GM18519 (cell line): ENCODE measurements at regions not wholly inside any gene's neighbourhood (a gene's known extent, or its start where the extent isn't known, plus 50 kb on each side); places are given as distances from the start of the nearest gene placed in this dataset.
"Not testable (repeated sequence)": the region's sequence is repeated elsewhere in the genome, so short reads cannot be mapped to it uniquely, and the experiment has no call there.

ENCODE experiments used
- ATAC-seq: cut with Tn5 transposase; IDR thresholded peaks from one replicate; pipeline ENCODE4 v1.9.1; 2021; ENCODE audit warnings: mild to moderate bottlenecking, moderate library complexity; ENCODE audit not compliant: unreplicated experiment, low FRiP score

DNA sequence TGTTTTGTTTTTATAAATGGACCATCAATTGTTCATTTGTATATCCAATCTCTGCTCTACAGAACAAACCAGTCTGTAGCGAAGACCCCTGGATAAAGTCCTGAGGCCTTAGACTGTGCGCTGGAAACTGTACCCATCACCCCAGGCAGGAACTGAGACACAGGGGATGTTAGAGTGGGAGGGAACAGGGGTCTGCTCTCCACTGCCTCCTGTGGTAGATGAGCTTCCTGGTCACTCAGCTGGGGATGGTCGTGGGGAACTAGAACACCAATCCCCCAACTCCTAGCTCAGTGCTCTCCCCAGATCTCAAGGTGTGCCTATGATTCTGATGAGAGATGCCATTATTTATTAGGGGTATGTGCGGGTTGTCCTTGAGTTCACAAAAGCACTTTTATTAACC lies 340.2 kb upstream of the IGF1R start:
- no peak for ATAC-seq

DNA sequence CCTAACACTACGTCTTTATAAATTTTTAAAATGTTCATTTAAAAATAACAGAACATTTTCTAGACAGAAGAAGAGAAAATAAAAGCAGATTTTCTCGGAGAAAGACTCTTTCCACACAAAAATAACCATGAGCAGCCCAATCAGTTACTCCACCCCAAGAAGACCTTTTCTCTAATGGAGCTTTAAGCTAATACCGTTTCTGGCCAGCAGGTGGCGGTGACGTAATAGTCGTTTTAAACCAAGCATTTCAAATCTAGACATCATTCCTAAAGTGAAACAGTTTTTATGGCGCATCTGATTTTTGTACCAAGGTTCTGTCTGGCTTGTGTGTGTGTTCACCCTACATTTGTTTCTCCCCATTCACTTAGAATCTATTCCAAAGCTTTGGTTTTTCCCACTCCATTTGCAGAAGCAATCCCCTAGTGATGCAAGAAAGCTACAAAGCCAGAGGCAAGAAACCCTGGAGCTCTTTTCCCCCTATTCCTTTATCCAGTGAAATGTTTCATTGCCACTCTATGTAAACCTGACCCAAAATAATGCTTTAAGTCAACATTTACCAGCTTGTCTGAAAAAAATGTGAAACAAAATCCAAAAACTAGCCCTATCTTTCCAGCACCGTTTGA lies 336.7 kb upstream of the IGF1R start:
- ATAC-seq, result peak; percentile 82

DNA sequence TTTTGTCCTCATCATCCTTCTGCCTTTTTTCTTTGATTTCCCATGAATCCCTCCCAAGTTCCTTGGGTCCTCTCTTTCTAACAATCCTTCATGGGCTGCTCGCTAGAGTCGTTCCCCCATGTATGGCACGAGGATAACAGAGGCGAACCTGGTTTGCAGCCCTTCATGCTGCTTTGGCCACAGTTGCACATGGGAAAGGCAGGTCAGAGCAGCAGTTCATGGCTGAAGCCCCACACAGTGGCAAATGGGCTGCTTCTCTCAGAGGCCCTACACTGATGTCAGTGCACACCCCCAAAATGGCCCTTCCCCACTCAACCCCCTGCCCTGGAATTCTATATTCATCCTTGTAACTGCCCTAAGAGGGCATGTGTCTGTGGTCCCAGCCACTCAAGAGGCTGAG lies 335.4 kb upstream of the IGF1R start:
- no peak for ATAC-seq

DNA sequence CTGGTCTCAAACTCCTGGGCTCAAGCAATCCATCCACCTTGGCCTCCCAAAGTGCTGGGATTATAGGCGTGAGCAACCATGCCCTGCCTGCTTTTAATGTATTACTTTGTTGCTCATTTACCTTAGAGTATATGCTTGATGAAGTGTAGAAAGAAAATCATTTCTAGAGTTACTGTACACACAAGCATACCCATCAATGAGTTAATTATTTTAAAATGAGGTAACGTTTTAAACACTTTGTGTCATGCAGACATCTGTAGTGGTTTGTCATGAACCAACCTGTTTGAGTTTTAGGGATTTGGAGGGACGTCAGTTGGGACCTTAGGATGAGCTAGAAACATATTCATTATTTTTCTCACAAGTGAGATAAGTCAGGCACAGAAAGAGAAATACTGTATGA lies 332.4 kb upstream of the IGF1R start:
- no peak for ATAC-seq

DNA sequence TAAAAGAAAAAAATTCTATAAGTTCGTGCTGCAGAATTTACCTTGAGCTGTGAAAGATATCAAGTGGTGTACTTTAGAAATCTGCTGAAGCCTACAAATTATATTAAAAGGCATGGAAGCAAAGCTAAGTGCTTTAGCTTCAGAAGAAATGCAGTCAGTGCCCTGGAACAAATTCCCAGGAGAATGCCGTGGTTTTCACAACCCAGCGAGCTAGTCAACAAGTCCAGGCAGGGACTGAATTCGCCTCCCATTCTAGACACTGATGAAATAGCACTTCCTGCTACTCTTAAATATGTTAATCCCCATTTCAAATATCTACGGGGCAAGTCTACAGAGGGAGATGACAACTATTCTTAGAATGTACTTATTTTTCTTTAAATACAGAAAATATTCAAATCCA lies 326.4 kb upstream of the IGF1R start:
- ATAC-seq, result no peak

DNA sequence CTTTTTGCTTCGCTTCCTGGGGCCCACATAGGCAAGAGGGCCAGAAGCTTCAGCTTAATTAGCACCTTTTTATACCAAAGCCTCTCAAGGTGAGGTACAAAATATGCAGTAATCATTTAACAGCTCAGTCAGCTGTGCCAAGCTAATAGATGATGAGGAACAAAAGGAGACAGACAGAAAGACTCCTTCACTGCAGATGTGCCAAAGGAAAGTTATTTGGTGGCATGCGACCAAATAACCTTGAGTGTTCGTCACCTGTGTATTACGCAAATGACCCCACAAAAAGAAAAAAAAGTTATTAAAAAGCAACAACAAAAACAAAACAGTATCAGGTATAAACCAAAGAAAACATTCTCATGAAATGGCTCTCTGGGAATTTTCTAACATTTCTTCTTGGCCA lies 325.8 kb upstream of the IGF1R start:
- ATAC-seq, result no peak

DNA sequence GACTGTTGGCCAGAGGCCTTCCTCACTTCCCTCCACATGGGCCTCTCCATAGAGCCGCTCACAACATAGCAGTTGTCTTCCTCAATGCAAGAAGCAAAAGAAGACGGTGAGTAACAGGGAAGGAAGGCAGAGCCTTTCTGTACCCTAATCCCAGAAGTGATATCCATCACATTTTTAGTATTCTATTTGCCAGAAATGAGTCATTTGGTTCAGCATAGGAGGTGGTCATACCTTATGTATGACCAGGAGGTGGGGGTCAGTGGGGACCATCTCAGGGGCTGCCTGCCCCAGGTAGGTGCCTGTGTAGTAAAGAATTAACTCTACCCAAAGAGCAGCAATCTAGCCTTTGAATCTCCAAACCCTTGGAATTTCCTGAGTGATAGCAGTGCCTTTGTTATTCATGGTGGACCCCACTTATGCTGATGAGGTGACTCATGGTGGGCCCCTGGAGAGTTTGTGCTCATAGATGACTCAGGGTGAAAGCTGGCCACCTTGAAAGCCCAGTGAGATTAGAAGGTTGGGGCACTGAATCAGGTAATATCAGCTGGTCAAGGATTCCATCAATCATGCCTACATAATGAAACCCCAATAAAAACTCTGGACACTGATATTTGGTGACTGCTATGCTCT lies 323.9 kb upstream of the IGF1R start:
- ATAC-seq, result no peak

DNA sequence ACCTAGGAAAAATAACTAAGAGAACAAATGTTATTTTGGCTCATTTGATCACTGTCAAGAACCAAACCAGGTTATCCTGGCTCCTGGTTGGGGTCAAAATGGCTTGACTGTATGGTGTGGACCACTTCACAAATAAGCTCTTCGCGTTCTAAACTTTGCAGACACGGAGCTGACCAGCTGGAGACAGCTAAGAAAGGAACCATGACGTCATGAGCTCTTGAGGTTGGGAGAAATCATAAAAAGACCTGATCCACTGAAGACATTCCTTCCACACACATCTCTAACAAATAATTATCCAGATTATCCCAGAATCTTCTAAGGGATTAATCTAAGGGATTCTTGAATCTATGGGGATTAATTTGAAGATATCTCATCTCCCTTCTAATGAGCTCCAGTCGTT lies 321.5 kb upstream of the IGF1R start:
- no peak for ATAC-seq

DNA sequence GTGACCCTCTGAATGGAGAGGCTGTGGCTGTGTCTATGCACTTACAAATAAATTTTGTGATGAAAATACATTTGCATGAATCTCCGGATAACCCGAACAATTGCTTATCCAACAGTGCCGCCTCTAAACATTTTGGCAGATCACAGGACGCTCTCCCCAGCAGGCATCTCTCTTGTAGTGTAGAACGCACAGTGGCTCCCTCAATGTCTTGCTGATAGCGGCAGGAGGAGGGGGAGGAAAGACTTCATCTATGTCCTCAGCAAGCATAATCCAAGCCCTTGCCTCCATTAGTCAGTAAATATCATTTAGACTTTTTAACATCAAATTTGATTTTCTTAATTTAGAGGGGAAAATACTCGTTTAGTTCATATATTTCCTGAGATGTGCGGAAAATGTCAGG lies 318.1 kb upstream of the IGF1R start:
- no peak for ATAC-seq

DNA sequence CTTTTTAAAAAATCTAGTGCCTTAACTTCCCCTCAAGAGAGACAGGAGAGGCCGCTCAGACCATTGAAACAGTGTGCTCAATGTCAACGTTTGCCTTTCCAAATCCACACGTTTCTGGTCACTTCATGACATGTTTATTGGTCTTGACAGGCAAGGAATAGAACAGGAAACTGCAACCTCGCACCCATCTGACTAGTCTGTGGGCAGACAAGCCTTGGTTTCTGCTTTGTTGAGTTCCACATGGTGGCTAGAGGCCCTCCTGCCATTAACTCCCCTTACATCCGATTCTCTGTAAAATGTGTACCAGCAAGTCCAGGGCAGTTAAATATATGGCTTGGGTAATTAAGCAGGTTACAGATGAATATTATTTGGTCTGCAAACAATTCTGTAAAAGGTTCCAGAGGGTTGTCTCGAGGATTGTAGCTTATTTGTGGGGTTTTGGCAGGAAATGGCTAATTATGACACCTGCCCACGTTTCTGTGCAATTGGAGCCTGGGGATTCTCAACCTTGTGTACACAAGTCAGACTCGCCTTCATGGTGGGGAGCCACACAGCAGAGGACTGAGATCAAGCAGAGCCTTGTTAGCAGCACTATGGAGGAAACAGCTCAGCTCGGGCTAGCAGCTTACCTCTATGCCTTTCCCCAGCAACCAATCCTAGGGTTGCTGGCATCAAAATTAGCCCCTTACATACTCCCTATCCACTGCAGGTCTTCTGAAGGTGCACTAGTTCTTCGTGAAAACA lies 317.5 kb upstream of the IGF1R start:
- ATAC-seq, result no peak

DNA sequence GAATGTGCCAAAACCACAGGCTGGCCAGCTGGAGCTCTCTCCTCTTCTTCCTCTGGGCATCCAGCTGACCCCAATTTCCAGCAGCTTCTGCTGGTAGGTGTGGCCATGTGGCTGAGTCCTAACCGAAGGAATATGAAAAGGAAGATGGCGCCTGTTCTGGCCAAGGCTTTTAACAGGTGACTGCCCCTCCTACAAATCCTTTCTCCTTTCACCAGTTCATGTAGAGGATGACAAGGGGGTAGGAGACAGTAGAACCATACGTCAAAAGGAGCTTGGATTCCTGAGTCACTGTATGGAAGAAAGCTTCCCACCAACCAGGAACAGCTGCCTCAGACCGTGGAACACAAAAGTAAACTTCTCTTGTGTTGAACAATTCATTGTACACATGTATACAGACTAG lies 316.7 kb upstream of the IGF1R start:
- no peak for ATAC-seq

DNA sequence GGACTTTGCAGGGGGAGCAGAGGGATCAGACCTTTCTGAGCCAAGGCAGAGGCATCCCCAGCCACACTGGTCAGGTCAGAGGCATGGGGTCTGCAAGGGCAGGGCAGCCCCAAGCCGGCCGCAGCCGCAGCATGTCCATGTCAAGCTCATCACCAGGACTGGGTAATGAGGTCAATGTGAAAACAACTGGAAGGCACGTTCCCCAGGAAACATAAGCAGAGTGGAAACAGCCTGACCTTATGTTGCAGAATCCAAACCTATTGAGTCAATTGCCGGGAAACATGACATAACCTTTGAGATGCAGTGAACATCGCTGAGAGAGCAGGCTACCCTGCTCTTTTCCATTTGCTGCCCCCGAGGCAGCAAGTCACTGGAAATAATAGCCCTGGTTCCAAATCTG lies 315.1 kb upstream of the IGF1R start:
- no peak for ATAC-seq

DNA sequence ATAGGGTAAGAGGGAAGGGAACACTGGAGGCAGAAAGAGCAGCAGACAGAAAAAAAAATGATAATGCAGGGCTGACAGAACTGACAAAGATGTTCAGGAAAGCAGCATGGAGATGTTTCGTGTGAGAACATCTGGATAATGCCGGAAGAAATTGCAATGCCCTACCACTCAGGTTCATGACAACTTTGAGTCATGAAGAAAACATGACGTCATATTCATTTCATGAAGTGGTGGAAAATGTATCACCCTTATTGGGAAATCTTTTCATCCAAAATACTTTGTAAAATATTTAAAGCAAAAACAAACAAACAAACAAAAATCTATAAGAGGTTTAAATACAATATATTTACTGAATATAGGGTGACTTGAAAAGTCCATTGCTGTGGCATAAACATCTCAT lies 305.4 kb upstream of the IGF1R start:
- ATAC-seq, result no peak

DNA sequence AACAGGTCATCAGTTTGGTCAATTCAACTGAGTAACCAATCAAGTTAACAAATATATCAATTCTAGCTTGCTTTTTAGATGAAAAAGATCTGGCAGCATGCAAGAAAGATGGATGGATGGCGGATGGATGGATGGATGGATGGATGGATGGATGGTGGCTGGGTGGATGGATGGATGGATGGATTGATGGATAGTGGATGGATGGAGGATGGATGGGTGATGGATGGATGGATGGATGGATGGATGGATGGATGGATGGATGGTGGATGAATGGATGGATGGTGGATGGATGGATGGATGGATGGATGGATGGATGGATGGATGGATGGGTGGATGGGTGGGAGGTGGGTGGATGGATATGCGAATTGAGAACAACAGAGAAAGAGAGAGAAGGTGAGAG lies 303.7 kb upstream of the IGF1R start:
- no peak for ATAC-seq

DNA sequence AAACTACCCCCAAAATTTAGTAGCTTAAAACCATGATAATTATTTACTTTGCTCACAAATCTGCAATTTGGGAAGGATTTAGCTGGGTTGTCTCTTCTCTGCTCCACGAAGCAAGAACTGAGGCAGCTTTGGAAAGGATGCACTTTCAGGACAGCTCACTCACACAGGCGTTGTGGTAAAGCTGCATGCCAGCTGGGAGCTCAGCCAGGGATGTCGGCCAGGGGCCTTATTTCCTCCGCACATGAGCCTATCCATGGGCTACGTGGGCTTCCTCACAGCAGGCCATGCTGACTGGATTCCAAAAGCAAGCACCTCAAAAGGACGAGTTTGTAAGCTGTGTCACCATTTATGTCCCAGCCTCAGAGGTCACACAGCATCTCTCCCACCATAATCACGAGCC lies 301.3 kb upstream of the IGF1R start:
- no peak for ATAC-seq

DNA sequence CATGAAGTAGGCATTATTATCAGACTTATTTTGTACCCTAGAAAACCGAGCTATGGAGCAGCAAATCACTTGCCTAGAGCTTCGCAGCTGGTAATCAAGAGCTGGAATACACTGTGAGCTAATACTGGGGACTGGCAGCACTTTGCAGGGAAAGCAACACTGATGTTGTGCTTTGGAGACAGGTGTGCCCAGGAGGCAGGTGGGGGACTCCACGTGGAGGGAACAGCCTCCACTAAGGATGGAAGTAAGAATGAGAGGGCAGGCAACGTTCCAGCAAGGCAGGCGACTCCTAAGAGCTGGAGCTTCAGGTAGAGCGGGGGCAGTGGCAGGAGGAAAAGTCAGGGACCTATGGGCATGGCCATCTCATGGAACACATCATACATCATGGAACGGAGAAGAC lies 300.5 kb upstream of the IGF1R start:
- ATAC-seq, result no peak

DNA sequence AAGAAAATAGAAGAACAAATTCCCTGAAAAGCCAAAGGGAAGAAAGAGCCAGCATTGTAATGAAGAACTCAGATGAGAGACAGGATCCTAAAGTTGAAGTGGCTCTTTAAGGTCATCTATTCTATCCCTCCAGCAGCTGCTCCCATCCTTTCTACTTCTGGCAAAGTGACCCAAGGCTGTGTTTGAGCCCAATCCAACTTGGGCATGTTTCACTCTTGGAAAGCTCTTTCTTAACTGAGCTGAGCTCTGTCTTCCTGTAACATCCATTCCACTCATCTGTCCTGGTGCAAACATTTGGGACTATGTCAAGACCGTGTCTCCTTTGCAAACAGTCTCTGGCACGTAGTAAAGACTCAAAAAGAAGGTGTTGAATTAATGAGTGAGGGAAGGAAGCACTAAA lies 298.1 kb upstream of the IGF1R start:
- ATAC-seq, result no peak

DNA sequence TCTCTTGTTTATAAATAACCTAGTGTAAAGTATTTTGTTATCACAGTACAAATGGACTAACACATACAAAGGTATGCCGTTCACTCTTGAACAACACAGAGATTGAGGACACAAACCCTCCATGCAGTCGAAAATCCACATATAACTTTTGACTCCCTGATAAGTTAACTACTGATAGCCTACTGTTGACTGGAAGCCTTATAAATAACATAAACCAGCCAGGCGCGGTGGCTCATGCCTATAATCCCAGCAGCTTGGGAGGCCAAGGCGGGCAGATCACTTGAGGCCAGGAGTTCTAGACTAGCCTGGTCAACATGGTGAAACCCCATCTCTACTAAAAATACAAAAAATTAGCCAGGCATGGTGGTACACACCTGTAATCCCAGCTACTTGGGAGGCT lies 290.1 kb upstream of the IGF1R start:
- not testable (repeated sequence) for ATAC-seq

DNA sequence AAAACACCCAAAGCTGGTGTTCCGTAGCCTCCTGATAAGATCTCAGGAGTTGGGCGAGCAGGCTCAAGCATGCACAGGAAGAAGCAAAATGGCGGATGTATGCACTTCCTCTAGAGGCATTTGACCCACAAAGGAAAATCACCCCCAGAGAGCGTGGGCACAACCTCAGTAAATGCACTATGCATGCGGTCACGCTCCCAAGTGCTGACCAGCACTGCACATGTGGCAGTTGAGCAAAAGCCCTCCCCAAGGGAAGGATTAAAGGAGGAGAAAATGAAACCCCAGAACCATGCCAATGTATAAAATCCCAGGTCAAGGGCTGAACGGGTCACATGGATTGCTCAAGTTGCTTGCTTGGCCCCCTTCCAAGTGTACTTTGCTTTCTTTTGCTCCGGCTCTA lies 289.4 kb upstream of the IGF1R start:
- no peak for ATAC-seq

DNA sequence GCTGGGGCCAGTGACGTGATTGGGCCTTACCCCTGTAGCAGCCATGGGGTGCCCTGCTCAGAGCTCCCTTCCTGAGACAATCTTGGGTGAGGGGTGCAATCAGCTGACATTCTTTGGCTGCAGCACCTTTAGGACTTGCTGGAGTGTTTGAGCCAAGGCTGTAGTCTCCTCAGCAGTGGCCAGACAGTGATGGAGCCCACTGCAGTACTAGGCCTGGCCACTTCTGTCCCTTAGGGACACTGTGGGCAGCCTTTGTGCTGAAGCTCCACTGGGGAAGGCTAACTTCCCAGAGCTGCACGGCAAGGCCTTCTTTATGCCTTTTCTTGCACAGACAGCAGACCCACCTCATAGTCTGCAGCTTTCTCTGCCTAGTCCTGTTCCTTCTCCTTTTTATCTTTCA lies 284.9 kb upstream of the IGF1R start:
- ATAC-seq, result no peak

DNA sequence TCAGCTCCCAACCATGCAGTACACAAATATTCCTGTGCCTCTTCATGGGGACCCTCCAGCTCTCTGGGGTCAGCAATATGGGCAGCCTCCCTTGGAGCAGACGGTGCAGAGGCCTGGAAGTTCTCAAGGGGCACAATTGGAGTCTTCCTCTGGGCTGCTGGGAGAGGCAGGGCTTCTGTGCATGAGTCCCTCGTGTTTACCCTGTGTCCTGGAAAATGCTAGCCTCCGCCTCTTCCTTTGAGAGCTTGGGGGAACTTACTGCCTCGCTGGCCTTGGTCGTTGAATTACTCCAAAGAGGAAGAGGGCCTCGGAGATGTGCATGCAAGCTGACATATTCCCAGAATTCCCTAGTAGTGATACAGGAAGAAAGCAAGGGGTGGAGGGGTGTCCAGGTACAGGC lies 284.4 kb upstream of the IGF1R start:
- no peak for ATAC-seq

DNA sequence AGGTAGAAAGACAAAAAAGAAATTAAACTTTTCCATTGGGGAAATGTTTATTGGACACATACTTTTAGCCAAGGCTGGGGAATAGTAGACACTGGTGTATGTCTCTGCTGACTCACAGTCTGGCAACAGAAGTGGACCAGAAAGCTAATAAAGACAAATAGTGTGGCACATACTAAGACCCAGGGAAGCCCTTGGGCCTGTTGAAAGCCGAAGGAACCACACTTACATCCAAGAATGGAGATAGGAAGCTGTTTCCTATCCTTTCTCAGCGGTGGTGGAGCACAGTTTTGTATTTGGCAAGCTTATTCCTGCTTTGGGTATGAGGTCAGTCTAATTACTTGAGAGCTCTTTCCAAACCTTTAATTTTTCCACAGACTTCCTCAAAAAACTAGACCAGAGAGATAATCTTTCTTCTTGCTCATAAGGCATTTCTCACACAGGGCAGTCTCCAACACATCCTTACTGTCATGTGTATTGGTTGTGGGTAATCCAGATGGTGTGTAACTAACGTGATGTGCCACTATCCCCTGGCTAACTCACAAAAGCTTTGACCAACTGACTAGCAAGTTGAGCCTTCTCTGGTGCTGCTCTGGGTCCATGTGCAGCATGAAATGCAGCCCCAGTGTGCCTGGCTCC lies 279.1 kb upstream of the IGF1R start:
- no peak for ATAC-seq
